ENCODE measurements at regions not wholly inside any gene's neighbourhood (a gene's known extent, or its start where the extent isn't known, plus 50 kb on each side); places are given as distances from the start of the nearest gene placed in this dataset.

DNA sequence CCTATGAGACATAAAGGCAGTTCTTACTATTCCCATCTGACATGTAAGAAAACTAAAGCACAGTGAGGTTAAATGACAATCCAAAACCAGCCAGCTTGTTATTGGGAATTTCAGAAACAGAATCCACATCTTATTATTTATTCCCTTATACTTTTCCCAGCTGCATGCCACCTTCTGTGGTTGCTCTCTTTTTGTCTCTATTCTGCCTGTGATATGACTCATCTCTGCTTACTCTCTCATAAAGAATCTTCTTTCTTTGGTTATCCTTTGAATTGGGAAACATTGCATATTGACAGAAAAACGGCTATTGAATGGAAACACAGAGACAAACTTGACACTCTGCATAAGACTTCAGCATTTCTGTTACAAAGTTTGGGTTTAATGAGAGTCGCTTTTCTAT lies 183.2 kb downstream of the TLR4 start:
- H4K20me1 ChIP-seq (ENCODE audit: control insufficient read depth, extremely low read depth, insufficient read depth, low read length), result no peaks in the 10 kb centered on the region
- H3K27ac ChIP-seq (ENCODE audit: control insufficient read depth, insufficient read depth, low read length), result no peak overlapping the region
- no peaks in the 10 kb centered on the region for H3K9me3 ChIP-seq (ENCODE audit: control insufficient read depth, low read depth, low read length)
- no peaks in the 10 kb centered on the region for H3K4me1 ChIP-seq (ENCODE audit: control insufficient read depth, extremely low read depth, insufficient read depth, low read length)
- FAIRE-seq (no peak), DNase-seq (ENCODE audit: low read depth, low spot score) (no peak)
- no peaks in the 10 kb centered on the region for H3K9me1 ChIP-seq (ENCODE audit: control insufficient read depth, extremely low read depth, insufficient read depth, low read length)
- H3K9ac ChIP-seq (ENCODE audit: control insufficient read depth, extremely low read depth, insufficient read depth, low read length), result no peak overlapping the region
- no peaks in the 10 kb centered on the region for H3K27me3 ChIP-seq (ENCODE audit: control insufficient read depth, extremely low read depth, insufficient read depth, low read length)
- no peak overlapping the region for H3K4me2 ChIP-seq (ENCODE audit: control insufficient read depth, extremely low read depth, insufficient read depth, low read depth, low read length)
- dilution Hi-C loops (cut with MboI; ENCODE audit: extremely low pct_ligation_motif_present, low sequenced_read_pairs), result no loop called here
- H3K36me3 ChIP-seq (ENCODE audit: control insufficient read depth in 2 of 2, extremely low read depth in 1 of 2, insufficient read depth in 2 of 2, low read length in 2 of 2), result no peaks in the 10 kb centered on the region
- H3K4me3 ChIP-seq (ENCODE audit: control insufficient read depth in 2 of 3, extremely low read depth in 1 of 3, insufficient read depth in 2 of 3, low read depth in 1 of 3, low read length in 3 of 3), result no peak overlapping the region
- H3K79me2 ChIP-seq (ENCODE audit: control insufficient read depth, insufficient read depth, low read length), result no peaks in the 10 kb centered on the region
- H2AFZ ChIP-seq (ENCODE audit: control insufficient read depth, low read length), result no peak overlapping the region
- TF ChIP-seq EZH2 (IDR thresholded peaks at IDR 0.05; ENCODE audit: low read length) (no peak), CTCF (optimal IDR thresholded peaks at IDR 0.05 in 1 of 3, IDR thresholded peaks at IDR 0.05 in 1 of 3, conservative IDR thresholded peaks at IDR 0.05 in 1 of 3; ENCODE audit: extremely low read depth in 1 of 3, insufficient read depth in 2 of 3, low read length in 3 of 3) (no peak)

- FAIRE-seq, result no peak
- Histone ChIP-seq H3K79me2 (ENCODE audit: control insufficient read depth, insufficient read depth, low read length) (no peaks in the 10 kb centered on the region), H3K36me3 (ENCODE audit: control insufficient read depth in 2 of 2, extremely low read depth in 1 of 2, insufficient read depth in 2 of 2, low read length in 2 of 2) (no peaks in the 10 kb centered on the region), H3K27ac (ENCODE audit: control insufficient read depth, insufficient read depth, low read length) (no peak overlapping the region), H3K4me3 (ENCODE audit: control insufficient read depth in 2 of 3, extremely low read depth in 1 of 3, insufficient read depth in 2 of 3, low read depth in 1 of 3, low read length in 3 of 3) (no peak overlapping the region), H4K20me1 (ENCODE audit: control insufficient read depth, extremely low read depth, insufficient read depth, low read length) (no peaks in the 10 kb centered on the region), H3K4me2 (ENCODE audit: control insufficient read depth, extremely low read depth, insufficient read depth, low read depth, low read length) (no peak overlapping the region), H2AFZ (ENCODE audit: control insufficient read depth, low read length) (no peak overlapping the region), H3K4me1 (ENCODE audit: control insufficient read depth, extremely low read depth, insufficient read depth, low read length) (no peaks in the 10 kb centered on the region), H3K9me3 (ENCODE audit: control insufficient read depth, low read depth, low read length) (no peaks in the 10 kb centered on the region), H3K9me1 (ENCODE audit: control insufficient read depth, extremely low read depth, insufficient read depth, low read length) (no peaks in the 10 kb centered on the region), H3K27me3 (ENCODE audit: control insufficient read depth, extremely low read depth, insufficient read depth, low read length) (no peaks in the 10 kb centered on the region), H3K9ac (ENCODE audit: control insufficient read depth, extremely low read depth, insufficient read depth, low read length) (no peak overlapping the region)
- dilution Hi-C loops (cut with MboI; ENCODE audit: extremely low pct_ligation_motif_present, low sequenced_read_pairs), result no loop called here
- DNase-seq (ENCODE audit: low read depth, low spot score), result no peak
- TF ChIP-seq EZH2 (IDR thresholded peaks at IDR 0.05; ENCODE audit: low read length), result no peak
Observed at GRCh38 chr9:117887941-117888340, 183.7 kb downstream of the TLR4 start.

DNA sequence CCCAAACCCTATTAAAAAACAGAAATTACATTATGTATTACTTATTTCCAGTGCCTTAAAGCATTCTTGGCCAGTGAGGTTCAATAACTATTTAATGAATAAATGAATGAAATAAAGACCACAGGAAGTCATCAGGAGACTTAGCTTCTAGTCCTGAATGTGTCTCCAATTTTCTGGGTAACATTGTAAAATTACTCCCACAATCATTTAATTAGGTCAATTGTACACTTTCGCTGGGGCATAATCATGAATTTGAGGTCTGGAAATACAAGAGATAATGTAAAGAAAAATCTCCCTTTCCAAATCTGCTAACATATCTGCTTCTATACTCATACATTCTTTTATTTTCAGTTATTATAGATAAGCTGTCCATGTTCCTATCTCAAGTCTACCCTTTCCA lies 199.2 kb downstream of the TLR4 start:
- no peaks in the 10 kb centered on the region for H3K79me2 ChIP-seq (ENCODE audit: control insufficient read depth, insufficient read depth, low read length)
- no peaks in the 10 kb centered on the region for H3K4me1 ChIP-seq (ENCODE audit: control insufficient read depth, extremely low read depth, insufficient read depth, low read length)
- H2AFZ ChIP-seq (ENCODE audit: control insufficient read depth, low read length), result no peak overlapping the region
- no peak overlapping the region for H3K4me2 ChIP-seq (ENCODE audit: control insufficient read depth, extremely low read depth, insufficient read depth, low read depth, low read length)
- no peaks in the 10 kb centered on the region for H3K9me3 ChIP-seq (ENCODE audit: control insufficient read depth, low read depth, low read length)
- H3K27me3 ChIP-seq (ENCODE audit: control insufficient read depth, extremely low read depth, insufficient read depth, low read length), result no peaks in the 10 kb centered on the region
- H3K9ac ChIP-seq (ENCODE audit: control insufficient read depth, extremely low read depth, insufficient read depth, low read length), result no peak overlapping the region
- no peaks in the 10 kb centered on the region for H3K36me3 ChIP-seq (ENCODE audit: control insufficient read depth in 2 of 2, extremely low read depth in 1 of 2, insufficient read depth in 2 of 2, low read length in 2 of 2)
- no peaks in the 10 kb centered on the region for H3K9me1 ChIP-seq (ENCODE audit: control insufficient read depth, extremely low read depth, insufficient read depth, low read length)
- no peaks in the 10 kb centered on the region for H4K20me1 ChIP-seq (ENCODE audit: control insufficient read depth, extremely low read depth, insufficient read depth, low read length)
- dilution Hi-C loops (cut with MboI; ENCODE audit: extremely low pct_ligation_motif_present, low sequenced_read_pairs), result no loop called here
- no peak overlapping the region for H3K4me3 ChIP-seq (ENCODE audit: control insufficient read depth in 2 of 3, extremely low read depth in 1 of 3, insufficient read depth in 2 of 3, low read depth in 1 of 3, low read length in 3 of 3)
- no peak overlapping the region for H3K27ac ChIP-seq (ENCODE audit: control insufficient read depth, insufficient read depth, low read length)
- DNase-seq (ENCODE audit: low read depth, low spot score) (no peak), FAIRE-seq (no peak)
- no peak for TF ChIP-seq EZH2 (IDR thresholded peaks at IDR 0.05; ENCODE audit: low read length)
- no peak for TF ChIP-seq CTCF (optimal IDR thresholded peaks at IDR 0.05 in 1 of 3, IDR thresholded peaks at IDR 0.05 in 1 of 3, conservative IDR thresholded peaks at IDR 0.05 in 1 of 3; ENCODE audit: extremely low read depth in 1 of 3, insufficient read depth in 2 of 3, low read length in 3 of 3)
